NCI-H446 treated with DMSO at 0.1 percent for 48 hours (cell line): ENCODE measurements at regions not wholly inside any gene's neighbourhood (a gene's known extent, or its start where the extent isn't known, plus 50 kb on each side); places are given as distances from the start of the nearest gene placed in this dataset.
A peak's percentile ranks its signal among the peaks of the same experiment; 100 is the strongest.
"Not testable (repeated sequence)": the region's sequence is repeated elsewhere in the genome, so short reads cannot be mapped to it uniquely, and the experiment has no call there.

Experiments
- DNase-seq: peaks from one replicate; lab custom pipeline; 2025; lab: John Stamatoyannopoulos, UW

DNA sequence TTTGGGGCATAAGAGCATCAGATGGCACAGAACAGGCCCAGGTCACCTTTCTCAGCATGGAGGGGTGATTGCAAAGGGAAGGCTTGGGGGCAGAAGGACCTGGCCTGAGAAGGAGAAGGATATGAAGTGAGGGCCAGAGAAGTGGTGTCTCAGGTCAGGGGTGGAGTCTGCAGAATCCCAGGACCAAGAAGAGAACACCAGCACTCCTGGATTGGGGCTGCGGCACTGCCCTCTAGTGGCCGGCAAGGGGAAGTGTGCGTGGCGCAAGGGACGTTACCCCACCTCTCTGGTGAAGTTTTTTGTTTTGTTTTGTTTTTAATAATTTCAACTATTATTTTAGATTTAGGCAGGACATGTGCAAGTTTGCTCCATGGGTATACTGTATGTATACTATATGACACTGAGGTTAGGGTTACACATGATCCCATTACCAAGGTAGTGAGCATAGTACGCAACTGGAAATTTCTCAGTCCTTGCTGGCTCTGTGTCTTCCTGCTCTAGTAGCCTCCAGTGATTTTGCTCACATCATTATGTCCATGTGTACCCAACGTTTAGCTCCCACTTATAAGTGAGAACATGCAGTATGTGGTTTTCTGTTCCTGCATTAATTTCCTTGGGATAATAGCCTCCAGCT, 1548.6 kb downstream of the EFNA5 start:
- DNase-seq, result no peak

- DNase-seq, result no peak
Measured at GRCh38 chr5:106116682-106117081, 1554.1 kb downstream of the EFNA5 start.

DNA sequence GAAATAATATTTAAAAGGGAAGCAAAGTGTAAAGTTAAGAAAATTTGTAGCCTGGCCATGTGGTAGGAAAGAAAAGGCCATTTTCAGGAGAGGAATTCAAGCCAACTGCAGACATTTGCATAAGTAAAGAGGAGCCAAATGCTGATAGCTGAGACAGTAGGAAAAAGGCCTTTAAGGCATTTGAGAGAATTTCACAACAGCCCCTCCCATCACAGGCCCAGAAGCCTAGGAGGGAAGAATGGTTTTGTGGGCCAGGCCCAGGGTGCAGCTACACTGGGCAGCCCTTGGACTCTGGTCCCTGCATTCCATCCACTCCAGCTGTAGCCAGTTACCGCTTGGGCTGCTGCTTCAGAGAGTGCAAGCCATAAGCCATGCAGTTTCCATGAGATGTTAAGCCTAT, 1556.8 kb downstream of the EFNA5 start:
- DNase-seq, result no peak

- DNase-seq, result no peak
Measured at GRCh38 chr5:106106384-106106783, 1564.4 kb downstream of the EFNA5 start.

GRCh38 chr5:106097340-106097739, 1573.4 kb downstream of the EFNA5 start:
- no peak for DNase-seq

GRCh38 chr5:106094839-106095238, 1575.9 kb downstream of the EFNA5 start:
- no peak for DNase-seq

DNA sequence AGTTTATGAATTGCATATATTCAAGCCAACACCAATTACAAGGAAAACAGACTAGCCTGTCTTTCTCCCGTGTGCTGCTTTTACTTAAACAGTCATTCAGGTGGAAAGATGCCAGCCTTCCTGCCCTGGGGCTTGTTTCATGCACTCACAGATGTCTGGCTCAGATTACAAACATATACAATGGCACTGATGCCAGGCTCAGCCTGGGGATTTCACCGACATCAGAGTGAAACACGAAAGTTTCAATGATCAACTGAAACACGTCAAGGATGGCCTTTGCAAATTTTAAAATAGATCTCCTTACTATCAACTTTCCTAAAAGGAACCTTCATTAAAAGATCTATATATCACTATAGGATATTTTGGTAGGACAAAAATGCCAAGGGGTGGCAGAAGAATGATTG, 1576.5 kb downstream of the EFNA5 start:
- DNase-seq, result peak; percentile 78

- DNase-seq, result no peak
Measured at GRCh38 chr5:106093134-106093533, 1577.6 kb downstream of the EFNA5 start.

DNA sequence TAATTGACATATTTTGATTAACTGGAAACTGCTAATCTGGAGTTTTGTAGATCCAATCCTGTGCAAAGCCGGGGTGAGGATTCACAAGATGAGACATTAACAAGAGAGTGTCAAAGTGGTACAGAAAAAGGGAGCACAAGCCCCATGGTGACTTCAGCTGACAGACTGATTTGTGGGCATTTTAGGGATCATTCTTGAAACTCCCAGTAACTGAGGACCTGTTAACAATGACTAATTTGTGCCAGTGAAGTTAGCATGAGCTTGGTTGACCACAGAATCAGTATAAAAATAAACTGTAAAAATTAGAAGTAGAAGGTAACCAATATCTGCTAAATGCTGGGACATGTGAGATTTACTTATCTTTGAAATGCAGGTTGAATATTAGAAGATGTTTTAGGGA, 1578.3 kb downstream of the EFNA5 start:
- DNase-seq, result no peak

GRCh38 chr5:106089073-106089472, 1581.7 kb downstream of the EFNA5 start:
- DNase-seq, result no peak

- no peak for DNase-seq
Measured at GRCh38 chr5:106088462-106088861, 1582.3 kb downstream of the EFNA5 start.

- DNase-seq, result no peak
Measured at GRCh38 chr5:106086352-106086751, 1584.4 kb downstream of the EFNA5 start.

DNA sequence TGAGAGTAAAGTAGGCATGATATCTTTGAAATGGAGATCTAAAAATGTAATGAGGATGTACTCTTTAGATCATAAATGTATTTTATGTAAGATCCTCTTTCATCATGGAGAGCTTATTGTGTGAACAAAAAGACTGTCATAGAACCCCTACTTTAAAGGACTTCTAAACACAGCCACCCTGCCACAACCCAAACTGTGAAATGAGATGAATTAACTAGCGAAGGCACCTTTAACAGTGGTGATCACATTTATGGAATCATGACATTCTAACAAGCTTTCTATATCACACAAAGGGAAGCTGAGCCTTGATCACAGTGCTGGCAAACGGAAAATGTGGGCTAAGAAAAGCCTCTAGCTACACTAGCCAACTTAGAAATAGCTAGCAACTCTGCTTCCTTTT, 1585.2 kb downstream of the EFNA5 start:
- no peak for DNase-seq

GRCh38 chr5:106085136-106085535, 1585.6 kb downstream of the EFNA5 start:
- no peak for DNase-seq

GRCh38 chr5:106080535-106080934, 1590.2 kb downstream of the EFNA5 start:
- DNase-seq, result no peak

DNA sequence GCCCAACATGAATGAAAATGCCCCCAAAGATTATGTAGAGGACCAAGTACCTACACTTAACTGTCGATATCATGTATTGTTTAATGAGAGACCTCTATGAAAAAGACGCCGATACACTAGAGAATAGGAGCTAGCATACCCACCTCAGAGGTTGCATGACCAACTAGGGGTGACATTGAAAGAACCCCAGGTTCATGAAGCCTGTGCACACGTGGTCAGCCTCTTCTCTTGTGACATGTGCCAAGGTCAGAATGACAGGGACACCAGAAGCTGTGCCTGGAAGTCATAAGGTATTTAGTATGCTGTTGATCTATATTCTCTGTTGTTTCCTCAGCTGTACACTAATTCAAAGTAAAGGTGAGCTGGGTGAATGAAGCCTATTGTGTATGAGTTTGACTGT, 1594.1 kb downstream of the EFNA5 start:
- no peak for DNase-seq

GRCh38 chr5:106072208-106072607, 1598.5 kb downstream of the EFNA5 start:
- no peak for DNase-seq

- no peak for DNase-seq
Measured at GRCh38 chr5:106047341-106047740, 1623.4 kb downstream of the EFNA5 start.

DNA sequence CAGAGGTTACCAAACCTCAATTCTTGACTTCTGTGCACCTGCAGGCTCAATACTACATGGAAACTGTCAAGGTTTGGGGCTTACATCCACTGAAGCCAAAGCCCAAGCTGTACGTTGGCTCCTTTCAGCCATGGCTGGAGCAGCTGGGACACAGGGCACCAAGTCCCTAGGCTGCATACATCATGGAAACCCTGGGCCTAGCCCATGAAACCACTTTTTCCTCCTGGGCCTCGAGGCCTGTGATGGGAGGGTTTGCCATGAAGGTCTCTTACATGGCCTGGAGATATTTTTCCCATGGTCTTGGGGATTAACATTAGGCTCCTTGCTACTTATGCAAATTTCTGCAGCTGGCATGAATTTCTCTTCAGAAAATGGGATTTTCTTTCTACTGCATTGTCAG, 1638.7 kb downstream of the EFNA5 start:
- DNase-seq, result not testable (repeated sequence)

GRCh38 chr5:106028314-106028713, 1642.4 kb downstream of the EFNA5 start:
- DNase-seq, result no peak

- no peak for DNase-seq
Measured at GRCh38 chr5:106020894-106021293, 1649.8 kb downstream of the EFNA5 start.

DNA sequence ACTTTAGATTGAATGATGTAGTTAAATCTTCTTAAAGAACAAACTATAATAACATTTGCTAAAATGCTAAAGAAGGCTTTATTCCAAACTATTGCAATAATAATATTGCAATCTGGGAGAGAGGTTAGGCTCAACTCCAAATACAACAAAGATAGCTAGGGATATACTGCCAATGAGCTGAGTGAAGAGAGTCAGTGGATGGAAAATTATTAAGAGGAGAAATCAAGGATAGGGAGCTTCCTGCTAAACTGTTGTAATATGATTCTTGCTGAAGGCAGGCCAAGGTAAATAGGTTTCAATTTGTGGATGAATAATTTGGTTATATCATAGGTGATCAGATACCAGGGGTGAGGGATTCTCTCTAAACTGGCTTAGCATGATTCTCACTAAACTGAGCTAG, 1651.5 kb downstream of the EFNA5 start:
- peak; percentile 60 for DNase-seq

DNA sequence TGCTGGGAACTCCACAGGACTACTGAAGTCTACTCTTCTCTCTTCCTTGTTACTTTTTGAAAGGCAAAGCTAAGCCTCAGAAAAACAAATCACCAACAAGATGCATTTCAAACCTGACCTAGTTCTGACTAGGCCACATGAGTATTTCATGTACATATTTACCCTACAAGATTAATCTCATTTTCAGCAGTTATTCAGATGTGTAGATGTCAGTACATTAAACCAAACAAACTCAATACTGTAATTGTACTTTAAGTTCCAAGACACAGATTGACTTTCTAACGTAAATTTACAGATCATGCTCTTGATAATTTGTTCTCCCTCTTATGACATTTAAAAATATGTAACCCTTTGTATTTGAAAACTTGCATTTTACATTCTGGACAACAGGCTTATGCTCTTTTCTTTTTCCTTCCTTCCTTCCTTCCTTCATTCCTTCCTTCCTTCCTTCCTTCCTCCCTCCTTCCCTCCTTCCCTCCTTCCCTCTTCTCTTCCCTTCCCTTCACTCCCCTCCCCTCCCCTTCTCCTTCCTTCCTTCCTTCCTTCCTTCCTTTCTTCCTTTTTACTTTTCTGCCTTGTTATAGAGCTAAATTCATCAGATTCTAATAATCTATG, 1653.4 kb downstream of the EFNA5 start:
- DNase-seq, result no peak

DNA sequence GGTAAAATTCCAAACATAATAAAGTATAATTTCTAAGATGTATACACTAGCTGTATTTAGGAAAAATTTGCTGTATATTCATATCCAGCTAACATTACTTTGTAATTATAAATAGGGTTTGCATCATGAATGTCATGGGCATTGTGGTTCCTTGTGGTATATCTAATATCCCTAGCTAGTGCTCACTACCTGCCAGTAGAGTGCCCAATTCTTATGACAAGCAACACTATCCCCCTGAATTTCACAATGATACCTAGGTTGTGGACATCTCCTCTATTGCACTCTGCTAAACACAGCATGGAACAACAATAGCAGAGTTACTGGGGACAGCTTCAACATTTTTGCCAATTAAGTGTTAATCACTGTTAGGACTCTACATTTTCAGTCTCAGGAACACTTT, 1656.5 kb downstream of the EFNA5 start:
- no peak for DNase-seq
